HG03039 (cell line): ENCODE measurements at regions not wholly inside any gene's neighbourhood (a gene's known extent, or its start where the extent isn't known, plus 50 kb on each side); places are given as distances from the start of the nearest gene placed in this dataset.

Source experiments
- ATAC-seq: cut with Tn5 transposase; IDR thresholded peaks from one replicate; pipeline ENCODE4 v1.9.1; 2021; ENCODE audit warnings: mild to moderate bottlenecking, moderate library complexity; ENCODE audit not compliant: unreplicated experiment

DNA sequence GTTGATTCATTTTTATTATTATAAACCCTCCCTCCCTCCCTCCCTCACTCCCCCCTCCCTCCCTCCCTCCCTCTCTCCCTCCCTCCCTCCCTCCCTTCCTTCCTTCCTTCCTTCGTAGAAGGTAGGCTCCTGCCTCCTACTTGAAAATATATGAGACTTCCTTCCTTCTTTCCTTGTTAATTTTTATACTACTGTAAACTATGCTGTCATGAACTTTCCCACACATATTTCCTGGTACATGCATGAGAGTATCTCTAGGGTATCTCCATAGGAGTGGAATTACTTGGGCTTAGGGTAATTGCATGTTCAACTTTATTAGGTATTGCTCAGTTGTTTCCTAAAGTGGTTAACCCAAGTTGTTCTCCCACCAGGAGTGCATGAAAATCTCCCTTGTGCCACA is 330.6 kb downstream of the KCNRG start:
- no peak for ATAC-seq

- no peak for ATAC-seq
These were observed 333.1 kb downstream of the KCNRG start for GRCh38 chr13:50348371-50348770.

DNA sequence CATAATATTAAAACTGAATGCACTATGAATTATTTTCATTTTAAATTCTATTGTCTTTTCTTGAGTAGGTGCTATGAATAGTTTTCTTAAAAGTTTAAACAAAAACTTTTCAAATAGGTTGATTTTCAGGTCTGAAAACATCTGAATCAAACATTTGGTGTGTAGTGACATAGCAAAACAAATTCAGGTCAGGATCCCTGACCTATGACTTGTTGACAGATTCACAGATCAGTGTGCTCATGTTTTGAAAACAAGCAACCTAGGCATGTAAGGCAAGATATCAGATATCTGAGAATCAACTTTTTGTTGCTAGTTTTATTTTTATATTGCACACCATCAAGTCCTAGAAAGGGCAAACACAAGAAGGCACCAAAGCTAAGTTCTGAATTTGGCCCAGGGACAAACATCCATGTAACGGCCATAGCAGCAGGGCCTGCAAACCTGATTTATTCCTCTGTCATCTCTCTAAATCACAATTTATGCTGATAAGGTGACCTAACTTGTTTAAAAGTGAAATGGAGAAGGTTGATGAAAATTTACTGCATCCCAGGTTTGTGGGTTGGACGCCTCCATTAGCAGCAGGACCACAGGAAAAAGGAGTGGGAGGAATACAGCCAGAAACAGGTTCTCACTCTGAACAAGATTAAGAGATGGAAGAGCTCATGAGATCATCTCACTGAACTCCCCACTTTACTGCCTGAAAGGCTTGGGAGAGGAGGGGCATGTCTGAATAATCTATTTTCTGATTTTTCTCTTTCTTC is 337.7 kb downstream of the KCNRG start:
- ATAC-seq: no peak

DNA sequence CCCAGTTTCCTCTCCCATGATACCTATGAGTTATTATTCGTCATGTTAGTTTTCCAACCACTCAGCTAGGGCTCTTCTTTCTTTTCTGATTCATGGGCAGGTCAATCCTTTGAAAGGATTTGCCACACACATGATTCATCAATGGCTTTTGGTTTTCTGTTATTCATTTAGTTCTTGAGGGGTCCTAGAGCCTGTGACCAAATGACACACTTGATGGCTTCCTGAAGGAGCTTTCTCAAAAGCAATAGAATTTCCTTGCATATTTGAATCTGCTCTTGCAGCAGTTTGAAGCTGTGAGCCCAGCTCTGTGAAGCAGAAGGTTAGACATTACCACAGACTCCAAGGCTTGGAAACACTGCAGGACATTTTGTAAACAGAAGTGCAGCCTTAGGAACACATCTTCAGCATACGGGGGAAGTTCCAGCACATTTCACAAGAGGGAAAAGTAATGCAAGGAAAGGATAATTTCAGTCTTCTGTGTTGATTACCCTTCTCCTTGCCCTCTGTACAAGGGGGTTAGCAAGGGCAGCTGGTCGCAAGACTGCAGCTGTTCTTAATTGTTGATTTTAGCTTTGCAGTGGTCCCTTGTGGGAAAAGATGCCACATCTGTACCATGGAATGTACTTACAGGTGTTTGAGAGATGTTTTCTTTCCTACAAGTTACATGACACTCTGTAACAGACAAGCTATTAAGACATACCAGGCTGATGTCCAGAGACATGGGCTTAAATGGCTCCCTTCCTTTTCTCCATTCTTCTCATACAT is 338.6 kb downstream of the KCNRG start:
- no peak for ATAC-seq

GRCh38 chr13:50355797-50356196 is 340.6 kb downstream of the KCNRG start:
- no peak for ATAC-seq

DNA sequence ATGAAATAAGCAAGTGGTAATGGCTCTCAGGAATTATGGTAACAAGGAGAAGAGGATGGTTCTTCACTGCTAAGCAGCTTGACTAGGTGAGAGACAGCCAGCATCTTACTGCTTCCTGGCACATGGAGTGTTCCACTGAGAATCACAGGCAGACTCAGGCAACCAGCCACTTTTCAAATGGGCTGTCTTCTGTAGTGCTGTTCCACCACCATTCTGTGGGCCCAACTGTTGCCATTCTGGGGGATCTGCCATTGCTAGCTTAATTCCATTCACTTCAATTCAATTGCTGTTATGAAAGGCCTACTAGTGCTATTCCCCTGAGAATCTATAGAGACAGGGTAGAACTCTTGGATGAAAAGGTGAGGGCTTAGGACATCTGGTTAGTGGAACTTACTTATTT is 341.9 kb downstream of the KCNRG start:
- no peak for ATAC-seq

DNA sequence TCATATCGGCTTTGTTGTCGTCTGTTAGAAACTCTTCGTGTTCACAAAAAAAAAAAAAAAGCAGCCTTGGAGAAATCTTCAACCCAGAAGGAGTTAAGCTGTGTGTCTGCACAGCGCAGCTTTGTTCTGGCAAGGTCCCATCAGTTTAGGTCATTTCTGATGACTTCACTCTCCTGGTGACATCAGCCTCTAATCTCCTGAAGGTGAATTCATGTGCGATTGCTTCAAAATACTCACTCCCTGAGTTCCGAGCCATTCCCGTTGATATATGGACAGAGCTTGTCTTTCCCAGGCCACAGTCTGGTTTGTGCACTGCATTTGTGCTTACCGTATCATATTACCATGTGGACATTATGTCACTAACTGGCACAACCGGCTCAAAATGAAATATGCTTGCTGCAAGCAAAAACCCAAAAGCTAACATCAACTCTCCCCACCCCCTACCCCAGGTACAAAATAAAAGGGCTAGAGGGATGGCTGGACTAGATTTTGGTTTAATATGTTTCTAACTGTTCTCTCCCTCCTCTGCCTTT is 342.4 kb downstream of the KCNRG start:
- no peak for ATAC-seq

- no peak for ATAC-seq
These were observed 343.2 kb downstream of the KCNRG start for GRCh38 chr13:50358231-50359040.

- no peak for ATAC-seq
These were observed 343.8 kb downstream of the KCNRG start for GRCh38 chr13:50359041-50359367.

DNA sequence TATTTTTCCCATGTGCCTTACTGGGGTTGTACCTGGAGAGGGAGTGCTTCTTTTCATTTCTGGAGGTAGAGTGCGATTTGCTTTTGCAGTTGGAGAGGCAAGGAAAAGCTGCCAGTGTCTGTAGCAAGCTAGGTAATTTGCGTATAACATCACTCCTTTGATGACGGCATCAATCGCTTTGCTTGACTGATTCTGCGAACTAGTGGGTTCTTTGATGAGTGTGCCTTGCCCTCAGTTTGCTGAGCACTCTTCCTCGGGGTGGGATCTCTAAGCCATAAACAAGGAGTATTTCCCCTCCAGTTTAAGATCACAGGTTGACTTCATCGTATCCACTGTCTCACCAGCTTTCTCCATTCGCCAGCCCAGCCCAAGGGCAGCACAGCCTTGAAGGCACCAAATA is 344.5 kb downstream of the KCNRG start:
- ATAC-seq: no peak

GRCh38 chr13:50360637-50361036 is 345.4 kb downstream of the KCNRG start:
- no peak for ATAC-seq

- ATAC-seq: no peak
These were observed 346.0 kb downstream of the KCNRG start for GRCh38 chr13:50361282-50361681.

- peak; percentile 42 for ATAC-seq
These were observed 350.5 kb downstream of the KCNRG start for GRCh38 chr13:50365408-50366391.

DNA sequence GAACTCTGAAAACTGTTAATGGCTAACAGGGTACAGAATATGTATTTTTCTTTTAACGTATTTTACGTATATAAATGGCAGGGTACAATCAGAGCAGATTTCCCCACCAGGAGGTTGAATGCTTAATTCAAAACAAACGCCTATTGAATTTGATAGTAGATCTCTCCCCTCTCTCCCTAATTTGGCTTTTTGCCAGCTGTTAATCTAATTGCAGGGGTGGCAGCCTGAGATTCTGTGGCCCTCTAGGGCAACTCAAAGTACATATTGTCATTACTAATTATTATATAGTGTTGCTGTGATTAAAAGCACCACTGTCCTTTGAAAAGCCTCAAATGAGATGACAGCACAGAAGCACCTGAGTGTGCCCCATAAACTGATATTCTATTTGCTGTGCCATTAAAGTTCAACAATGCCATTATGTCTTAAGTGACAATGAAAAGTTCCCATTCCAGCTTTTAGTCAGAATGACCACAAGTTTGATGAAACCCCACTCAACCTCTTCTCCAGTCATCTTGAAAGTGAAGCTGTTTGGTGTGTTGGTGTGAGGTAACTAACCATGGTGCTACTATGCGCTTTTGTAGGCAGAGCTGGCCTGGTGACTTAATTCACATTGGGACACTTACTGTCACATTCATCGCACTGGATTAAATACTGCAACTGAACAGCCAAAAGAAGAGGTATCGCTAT is 351.4 kb downstream of the KCNRG start:
- ATAC-seq: peak; percentile 50

DNA sequence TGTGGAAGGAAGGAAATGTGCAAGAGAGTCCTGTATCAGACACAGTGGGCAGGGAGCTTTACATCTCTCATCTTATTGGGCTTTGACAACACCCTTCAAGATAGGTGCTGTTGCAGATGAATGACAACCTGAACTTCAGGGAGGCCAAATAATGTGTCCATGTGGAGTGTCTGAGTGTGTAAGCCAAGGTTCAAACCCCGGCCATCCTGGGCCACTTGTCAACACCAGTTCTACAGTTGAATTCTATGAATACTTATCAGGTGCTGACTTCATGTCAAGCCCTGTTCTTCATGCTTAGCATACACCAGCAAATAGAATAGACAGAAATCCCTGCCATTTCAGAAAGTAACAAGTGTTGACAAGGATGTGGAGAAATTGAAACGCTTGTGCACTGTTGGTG is 354.4 kb downstream of the KCNRG start:
- ATAC-seq: no peak

DNA sequence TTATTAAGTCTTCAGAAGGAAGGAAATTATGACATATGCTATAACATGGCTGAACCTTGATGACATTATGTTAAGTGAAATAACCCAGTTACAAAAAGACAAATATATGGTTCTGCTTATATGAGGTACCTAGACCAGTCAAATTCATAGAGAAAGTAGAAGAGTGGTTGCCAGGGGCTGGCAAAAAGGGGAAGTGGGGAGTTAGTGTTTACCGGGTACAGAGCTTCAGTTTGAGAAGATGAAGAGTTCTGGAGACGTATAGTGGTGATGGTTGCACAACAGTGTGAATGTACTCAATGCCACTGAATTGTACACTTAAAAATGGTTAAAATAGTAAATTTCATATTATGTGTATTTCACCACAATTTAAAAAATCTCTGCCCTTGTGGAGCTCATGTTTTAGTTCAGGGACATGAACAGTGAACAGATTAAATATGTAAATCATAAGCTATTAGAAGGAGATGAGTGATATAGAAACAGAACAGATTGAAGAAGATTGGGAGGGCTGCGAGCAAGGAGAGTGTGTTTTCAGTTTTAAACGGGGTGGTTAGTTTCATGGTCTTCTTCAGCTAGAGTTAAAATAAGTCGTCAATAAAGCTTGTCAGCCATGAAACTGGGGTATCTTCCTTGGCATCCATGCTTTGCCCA is 355.2 kb downstream of the KCNRG start:
- peak; percentile 45 for ATAC-seq

- no peak for ATAC-seq
These were observed 359.3 kb downstream of the KCNRG start for GRCh38 chr13:50374517-50374916.

DNA sequence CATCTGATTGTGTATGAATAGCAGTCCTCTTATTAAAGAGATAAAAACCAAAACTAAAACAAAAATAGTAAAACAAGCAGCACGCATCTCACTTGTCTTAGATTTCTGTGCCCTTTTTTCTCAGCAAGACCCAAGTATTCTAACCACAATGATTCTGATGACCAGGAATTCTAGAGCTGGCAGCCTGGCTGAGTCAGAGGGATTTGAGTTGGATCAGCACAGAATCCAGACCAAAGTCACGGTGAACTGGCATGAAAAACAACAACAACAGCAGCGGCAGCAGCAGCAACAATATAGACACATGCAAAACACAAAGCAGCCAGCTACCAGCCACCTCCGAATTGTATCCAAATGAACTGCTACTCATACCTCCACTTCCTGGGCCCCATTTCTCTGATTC is 360.5 kb downstream of the KCNRG start:
- ATAC-seq: no peak

DNA sequence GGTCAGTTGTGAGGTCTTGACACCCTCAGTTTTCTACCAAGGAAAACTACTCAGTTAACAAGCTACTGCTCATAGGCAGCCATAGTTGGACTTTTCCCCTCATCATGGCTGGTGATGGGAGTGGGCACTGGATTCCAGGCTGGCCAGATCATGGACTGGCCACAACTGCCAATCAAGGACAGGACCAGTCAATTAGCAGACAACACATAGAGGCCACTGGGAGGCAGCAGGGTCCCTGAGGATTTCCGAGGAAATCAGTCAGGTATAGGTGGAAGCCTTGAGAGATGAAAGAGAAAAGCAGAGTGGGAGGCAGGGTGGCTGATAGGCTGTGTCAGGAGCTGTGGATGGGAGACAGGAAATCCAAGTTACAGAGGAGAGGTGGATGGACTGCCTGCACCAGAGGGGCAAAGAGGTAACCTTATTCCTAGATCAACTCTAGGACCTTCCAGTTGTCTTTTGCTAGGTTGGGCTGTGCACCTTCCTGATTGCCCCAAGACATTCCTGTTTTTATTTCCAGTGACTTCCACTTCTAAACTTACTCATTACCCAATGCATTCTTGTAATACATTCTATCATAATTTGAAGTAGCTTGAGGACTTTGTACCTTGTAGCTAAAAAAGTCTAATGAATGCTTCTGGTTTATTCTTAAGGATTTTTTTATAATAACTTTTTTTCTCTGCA is 361.8 kb downstream of the KCNRG start:
- no peak for ATAC-seq
